GM19395 (cell line): ENCODE measurements at regions not wholly inside any gene's neighbourhood (a gene's known extent, or its start where the extent isn't known, plus 50 kb on each side); places are given as distances from the start of the nearest gene placed in this dataset.

ENCODE experiments used
- ATAC-seq: cut with Tn5 transposase; IDR thresholded peaks from one replicate; pipeline ENCODE4 v1.9.1; 2021; ENCODE audit warnings: mild to moderate bottlenecking, moderate library complexity; ENCODE audit not compliant: unreplicated experiment

- no peak for ATAC-seq
Measured at GRCh38 chr11:28666632-28667031, 558.4 kb downstream of the METTL15 start.

DNA sequence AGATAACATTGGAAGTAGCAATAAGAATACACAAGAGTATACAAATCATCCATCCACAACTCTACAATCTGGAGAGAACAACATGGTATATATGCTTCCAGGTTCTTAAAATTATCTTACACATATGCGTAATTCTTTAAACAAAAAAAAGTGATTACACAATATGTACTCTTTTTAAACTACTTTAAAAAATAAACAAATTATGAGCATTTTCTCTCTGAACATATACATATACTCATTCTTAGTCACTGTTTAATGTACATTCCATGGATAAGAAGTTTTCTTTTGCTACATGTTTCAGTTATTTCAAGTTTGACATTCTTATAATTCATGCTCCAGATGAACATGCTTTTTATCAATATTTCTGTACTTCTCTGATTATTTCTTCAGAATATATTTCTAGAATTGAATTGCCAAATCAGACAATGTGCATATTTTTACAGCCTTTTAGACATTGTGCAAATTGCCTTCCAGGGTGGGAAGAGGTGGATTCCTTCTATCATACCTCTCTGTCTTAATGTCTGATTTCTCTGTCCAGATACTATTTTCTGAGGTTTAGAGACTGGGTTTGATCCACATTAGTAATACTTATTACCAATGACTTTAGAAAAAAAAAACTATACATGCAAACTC lies 551.6 kb downstream of the METTL15 start:
- ATAC-seq = no peak

DNA sequence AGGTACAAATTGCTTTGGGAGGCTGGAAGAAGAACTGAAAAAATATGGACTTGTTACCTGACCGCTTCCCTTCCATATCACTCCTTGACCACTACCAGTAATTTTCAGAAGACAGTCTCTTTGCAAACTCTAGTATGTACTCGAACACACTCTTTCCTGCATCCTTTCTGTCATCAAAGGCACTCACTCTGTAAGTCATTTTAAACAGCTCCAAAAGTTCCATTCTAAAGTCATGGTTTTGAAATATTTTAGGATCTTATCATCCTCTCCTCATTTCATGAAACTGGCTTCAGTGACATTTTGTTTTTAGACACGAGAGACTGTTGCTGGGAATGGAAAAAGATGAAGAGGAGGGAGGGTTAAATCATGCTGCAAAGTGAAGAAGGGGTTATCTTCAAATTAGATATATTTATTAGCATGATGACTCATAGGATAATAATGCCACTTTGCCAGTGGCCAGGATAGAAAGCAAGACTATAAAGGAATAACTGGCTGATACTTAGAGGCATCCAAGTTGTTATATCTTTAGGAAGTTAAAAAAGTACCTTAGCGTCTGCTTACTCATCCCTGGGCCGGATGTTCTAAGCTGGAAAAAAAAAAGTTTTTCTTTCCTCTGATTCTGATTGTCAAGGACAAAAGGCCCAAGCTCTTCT lies 549.3 kb downstream of the METTL15 start:
- no peak for ATAC-seq

GRCh38 chr11:28654191-28654590 lies 546.0 kb downstream of the METTL15 start:
- ATAC-seq = no peak

DNA sequence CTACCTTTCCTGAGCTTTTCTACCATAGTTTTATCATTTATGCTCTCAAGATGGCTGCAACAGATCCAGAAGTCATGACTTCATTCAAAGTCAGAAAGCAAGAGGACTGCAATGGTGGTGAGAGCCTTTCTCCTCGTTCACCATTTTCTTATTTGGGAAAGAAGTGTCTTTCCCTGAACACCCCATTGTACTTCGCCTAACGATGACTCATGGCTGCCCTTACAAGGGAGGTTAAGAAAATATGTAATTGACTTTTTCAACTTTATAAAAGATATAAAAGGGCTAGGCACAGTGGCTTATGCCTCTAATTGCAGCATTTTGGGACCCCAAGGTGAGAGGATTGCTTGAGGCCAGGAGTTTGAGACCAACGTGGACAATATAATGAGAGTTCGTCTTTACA lies 541.7 kb downstream of the METTL15 start:
- no peak for ATAC-seq

DNA sequence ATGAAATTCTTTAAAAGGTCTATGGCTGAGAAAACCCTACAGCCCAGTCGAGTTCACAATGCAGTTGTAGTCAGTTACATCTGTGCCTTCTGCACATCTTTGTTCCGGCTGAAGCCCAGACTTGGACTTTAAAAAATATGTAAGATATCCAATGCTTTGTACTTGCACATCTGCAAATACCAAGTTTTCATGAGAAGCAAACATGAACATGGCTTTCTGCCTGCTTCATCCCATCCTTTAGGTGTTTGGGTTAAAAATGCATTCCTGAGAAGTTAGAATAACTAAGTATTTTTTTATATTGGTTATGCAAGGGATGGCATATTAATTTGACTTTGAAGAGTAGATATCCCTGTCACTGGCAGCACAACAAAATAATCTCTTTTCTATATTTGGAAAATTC lies 528.4 kb downstream of the METTL15 start:
- ATAC-seq = no peak

- no peak for ATAC-seq
Measured at GRCh38 chr11:28636033-28636432, 527.8 kb downstream of the METTL15 start.

- ATAC-seq = no peak
Measured at GRCh38 chr11:28632338-28632737, 524.1 kb downstream of the METTL15 start.

- ATAC-seq = no peak
Measured at GRCh38 chr11:28631148-28631547, 523.0 kb downstream of the METTL15 start.

GRCh38 chr11:28629235-28629634 lies 521.0 kb downstream of the METTL15 start:
- ATAC-seq = no peak

- no peak for ATAC-seq
Measured at GRCh38 chr11:28628412-28628811, 520.2 kb downstream of the METTL15 start.

GRCh38 chr11:28627690-28628255 lies 519.6 kb downstream of the METTL15 start:
- ATAC-seq = no peak

GRCh38 chr11:28625532-28625931 lies 517.3 kb downstream of the METTL15 start:
- ATAC-seq = no peak

DNA sequence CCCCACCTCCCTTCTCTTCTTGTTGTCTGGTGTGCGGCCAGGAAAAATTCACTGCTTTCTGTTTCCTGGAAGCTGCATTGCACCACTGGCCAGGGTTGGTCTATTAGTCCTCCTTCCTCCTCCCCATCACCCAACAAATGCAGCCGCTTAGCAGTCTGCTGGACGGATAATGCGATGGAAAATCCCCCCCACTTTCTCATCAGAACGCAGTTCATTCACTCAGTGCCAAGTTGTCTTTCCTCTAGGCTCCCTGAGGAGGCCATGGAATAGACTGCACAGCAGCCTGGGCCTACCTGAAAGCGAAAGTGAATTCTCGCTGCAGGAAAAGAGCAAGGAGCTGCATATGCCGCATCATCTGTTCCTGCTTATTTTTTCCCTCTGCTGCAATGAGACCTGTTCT lies 513.6 kb downstream of the METTL15 start:
- no peak for ATAC-seq

DNA sequence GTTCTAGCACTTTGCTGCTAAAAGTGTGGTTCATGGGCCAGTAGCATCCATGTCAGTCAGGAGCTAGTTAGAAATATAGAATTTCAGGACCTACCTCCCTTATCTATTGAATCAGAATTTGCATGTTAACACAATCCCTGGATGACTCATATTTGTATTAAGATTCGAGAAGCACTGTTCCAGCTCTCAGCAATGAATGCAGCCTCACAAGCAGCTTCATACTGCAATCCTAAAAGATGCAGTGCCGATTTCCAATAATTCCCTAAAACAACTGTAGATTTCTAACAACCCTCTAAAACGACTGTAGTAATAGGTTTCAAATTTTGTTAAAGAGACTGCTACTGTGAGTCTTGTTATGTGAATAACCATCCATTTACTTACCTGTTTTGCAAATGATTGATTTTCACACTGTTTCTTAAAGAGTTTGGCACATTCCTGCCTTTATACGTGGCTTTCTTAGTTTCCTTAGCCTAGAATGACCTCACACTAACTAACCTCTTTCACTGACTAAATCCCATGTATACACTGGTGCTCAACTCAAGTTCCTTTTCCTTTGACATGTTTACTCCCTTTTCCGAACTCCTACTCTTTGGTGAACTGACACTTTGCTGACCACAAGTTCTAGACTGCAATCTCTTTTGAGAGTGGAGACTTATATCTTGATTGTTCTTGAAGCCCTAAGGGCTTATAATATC lies 511.8 kb downstream of the METTL15 start:
- no peak for ATAC-seq

DNA sequence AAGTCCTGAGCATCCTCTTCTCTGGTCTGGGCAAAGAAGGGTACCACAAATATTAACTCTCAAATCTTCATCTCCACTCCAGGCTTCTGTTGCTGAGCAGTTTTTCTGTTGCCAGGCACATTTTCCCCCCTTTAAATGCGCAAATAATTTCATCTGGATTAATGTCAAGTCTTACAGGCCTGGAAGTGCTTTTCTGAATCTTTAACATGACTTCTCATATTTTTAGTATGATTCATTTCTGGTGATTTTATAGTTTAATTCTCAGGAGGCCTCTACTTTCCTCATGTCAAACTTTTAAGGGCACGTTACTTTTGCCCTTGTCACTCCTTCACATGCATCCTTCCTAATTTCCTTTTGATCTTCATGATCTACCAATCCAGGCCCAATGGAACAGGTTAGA lies 510.2 kb downstream of the METTL15 start:
- no peak for ATAC-seq

DNA sequence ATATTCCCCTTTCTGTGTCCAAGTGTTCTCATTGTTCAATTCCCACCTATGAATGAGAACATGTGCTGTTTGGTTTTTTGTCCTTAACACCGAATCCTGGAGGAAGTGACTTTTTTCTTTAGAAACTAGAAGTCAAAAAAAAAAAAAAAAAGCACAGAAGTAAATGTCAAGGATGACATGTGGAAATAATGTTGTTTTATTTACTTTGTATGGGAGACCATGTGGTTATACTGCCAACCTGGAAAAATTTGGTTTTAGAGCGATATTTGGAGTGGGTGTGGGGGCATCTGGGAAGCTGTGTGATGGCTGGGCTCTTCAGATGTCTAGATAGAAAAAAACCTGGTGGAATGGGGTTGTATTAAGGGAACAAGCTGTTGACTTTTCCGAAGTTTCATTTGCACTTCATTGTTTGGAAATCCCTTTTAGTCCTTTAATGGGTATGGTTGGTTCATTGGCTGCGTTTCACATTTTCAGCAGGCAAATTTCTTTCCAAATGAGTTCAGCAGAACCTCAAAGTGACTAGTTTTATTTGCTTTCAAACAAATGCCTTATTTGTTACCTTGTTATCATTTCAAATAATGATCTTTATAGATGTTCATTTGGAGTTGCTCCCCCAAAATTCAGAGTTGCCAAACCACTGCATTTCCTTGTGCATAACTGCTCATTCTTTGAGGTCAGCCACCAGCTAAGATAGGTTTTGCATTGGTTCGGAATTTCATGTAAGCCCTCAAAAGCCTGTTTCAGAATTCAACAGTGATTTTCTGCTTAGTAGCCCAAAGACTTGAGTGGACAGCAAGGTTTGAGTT lies 508.2 kb downstream of the METTL15 start:
- ATAC-seq = no peak

DNA sequence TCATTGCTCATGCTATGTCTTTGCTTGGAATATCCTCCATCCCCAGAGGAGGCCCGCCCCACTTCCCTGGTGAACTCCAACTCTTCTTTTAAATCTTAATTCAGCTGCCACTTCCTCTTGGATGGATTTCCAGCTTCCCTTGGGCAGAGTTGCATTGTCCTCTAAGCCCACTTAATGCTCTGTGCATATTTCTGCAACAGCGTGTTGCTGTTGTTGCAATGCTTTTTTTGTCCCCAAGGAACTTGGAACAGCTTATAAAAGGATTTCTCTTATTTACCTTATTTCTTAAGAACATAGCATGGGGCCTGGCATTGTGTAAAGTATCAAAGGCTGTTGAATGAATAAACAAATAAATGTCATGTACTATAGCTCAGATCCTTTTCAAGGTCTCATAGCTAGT lies 507.4 kb downstream of the METTL15 start:
- ATAC-seq = no peak

DNA sequence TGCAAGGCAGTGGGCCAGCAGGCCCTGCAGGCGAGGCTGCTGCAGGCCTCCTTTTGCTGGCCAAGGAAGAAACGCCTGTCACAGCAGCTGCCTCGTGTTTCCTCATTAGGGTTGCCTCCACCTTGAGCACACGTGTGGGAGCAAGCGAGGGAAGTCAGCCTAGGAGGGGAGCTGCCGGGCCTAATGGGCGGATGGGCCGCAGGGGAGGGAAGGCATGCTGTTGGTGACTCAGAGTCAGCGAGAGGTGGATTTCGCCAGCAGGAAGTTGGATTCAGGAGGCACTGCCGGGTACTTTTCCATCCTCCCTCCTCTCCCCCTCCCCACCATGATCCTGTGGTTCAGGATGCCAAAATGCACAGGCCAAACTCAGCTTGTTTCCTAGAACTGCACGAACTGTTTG lies 498.7 kb downstream of the METTL15 start:
- no peak for ATAC-seq

GRCh38 chr11:28599656-28600055 lies 491.5 kb downstream of the METTL15 start:
- no peak for ATAC-seq

DNA sequence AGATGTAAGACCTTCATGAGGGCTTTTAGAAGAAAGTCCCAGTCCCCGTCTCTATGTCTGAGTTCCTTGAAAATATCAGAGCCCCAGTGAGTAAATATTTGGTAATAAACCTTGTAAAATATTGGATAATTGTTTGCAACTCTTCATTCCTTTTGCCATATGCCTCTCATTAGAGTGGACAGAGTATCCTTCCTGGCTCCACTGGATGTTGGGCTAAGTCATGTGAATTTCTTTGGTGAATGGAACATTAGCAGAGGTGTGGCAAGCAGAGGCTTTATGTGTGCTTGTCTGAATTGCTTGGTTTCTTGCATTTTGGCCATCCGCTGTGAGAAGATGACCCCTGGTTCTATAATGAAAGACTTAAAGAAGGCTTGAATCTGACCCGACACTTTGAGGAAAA lies 490.3 kb downstream of the METTL15 start:
- no peak for ATAC-seq
